ENCODE measurements at regions not wholly inside any gene's neighbourhood (a gene's known extent, or its start where the extent isn't known, plus 50 kb on each side); places are given as distances from the start of the nearest gene placed in this dataset.

DNA sequence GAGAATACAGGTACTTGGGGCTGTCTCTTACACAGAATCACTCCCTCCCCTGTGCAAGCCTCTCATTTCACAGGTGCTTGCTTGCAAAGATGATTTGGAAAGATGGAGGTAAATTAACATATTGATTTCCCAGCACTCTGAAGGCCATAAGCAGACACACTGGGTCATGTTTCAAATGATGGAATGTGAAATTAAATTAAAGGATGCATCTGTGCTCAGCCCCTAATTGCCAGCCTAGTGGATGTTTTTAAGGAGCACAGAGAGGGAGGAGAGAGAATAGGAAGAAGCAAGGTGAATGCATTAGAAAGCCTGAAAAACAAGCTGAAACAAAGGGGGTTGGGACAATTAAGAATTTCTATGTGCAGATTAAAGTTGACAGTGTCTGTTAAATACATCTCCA lies 96.1 kb upstream of the GRIP1 start:
- Histone ChIP-seq H3K4me3 (no peak overlapping the region), H3K9me3 (no peaks in the 10 kb centered on the region), H3K27ac (no peak overlapping the region), H3K36me3 (no peaks in the 10 kb centered on the region), H3K4me1 (no peaks in the 10 kb centered on the region), H3K27me3 (no peaks in the 10 kb centered on the region)
- TF ChIP-seq POLR2A (IDR thresholded peaks at IDR 0.05): no peak
- TF ChIP-seq, protein P1, sequence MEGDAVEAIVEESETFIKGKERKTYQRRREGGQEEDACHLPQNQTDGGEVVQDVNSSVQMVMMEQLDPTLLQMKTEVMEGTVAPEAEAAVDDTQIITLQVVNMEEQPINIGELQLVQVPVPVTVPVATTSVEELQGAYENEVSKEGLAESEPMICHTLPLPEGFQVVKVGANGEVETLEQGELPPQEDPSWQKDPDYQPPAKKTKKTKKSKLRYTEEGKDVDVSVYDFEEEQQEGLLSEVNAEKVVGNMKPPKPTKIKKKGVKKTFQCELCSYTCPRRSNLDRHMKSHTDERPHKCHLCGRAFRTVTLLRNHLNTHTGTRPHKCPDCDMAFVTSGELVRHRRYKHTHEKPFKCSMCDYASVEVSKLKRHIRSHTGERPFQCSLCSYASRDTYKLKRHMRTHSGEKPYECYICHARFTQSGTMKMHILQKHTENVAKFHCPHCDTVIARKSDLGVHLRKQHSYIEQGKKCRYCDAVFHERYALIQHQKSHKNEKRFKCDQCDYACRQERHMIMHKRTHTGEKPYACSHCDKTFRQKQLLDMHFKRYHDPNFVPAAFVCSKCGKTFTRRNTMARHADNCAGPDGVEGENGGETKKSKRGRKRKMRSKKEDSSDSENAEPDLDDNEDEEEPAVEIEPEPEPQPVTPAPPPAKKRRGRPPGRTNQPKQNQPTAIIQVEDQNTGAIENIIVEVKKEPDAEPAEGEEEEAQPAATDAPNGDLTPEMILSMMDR (IDR thresholded peaks at IDR 0.05): no peak
- intact Hi-C loops (cut with DNase I): no loop called here
- no peak for DNase-seq

DNA sequence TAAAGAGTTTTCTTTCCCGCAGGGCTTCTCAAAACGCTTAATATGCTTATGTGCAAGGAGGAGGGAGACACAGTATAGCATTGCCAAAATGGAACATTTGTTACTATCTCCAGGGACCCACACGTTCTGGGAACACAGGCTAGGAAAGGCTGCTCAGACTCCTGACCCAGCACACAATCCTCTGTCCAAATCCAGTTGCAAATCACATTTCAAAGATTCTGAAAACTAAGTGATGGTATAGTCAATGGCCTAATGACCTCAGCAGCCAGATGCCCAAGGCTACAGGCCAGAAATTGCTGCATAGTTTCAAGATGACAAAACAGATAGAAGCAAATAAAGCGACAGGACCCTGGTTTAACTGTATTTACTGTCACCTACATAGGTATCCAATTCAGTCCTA lies 97.0 kb upstream of the GRIP1 start:
- DNase-seq: no peak
- intact Hi-C loops (cut with DNase I): no loop called here
- 61 to 85% methylated on average over 4 of the region's 4 CpGs for WGBS, 2 donors
- no peaks in the 10 kb centered on the region for H3K27me3 ChIP-seq
- no peak overlapping the region for H3K4me3 ChIP-seq
- H3K4me1 ChIP-seq: no peaks in the 10 kb centered on the region
- no peaks in the 10 kb centered on the region for H3K9me3 ChIP-seq
- TF ChIP-seq POLR2A (IDR thresholded peaks at IDR 0.05): no peak
- TF ChIP-seq, protein P1 (IDR thresholded peaks at IDR 0.05): no peak
- H3K36me3 ChIP-seq: no peaks in the 10 kb centered on the region
- no peak overlapping the region for H3K27ac ChIP-seq

DNA sequence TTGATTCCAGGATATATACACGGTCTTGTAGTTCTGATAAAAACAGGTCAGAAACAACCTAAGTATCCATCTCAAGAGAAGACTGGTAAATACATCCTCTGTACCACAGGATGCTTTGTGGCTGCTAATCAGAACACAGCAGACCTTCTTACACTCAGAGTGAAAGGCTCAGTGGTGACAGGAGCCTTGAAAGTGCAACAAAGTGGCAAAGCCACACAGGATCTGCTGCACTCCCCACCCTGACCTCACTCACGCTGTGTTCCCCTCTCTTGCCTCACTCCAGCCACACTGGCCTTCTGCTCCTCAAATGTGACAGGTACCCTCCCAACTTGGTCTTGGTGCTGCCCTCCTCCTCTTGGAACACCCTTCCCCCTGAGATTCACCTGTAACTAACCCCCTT lies 98.1 kb upstream of the GRIP1 start:
- WGBS, 2 donors: 56 to 60% methylated on average over 2 of the region's 2 CpGs
- Histone ChIP-seq H3K4me3 (no peak overlapping the region), H3K27me3 (no peaks in the 10 kb centered on the region), H3K27ac (no peak overlapping the region), H3K36me3 (no peaks in the 10 kb centered on the region), H3K9me3 (no peaks in the 10 kb centered on the region), H3K4me1 (no peaks in the 10 kb centered on the region)
- no peak for DNase-seq
- no peak for TF ChIP-seq POLR2A (IDR thresholded peaks at IDR 0.05)
- TF ChIP-seq, protein P1 (IDR thresholded peaks at IDR 0.05): no peak
- intact Hi-C loops (cut with DNase I): no loop called here

DNA sequence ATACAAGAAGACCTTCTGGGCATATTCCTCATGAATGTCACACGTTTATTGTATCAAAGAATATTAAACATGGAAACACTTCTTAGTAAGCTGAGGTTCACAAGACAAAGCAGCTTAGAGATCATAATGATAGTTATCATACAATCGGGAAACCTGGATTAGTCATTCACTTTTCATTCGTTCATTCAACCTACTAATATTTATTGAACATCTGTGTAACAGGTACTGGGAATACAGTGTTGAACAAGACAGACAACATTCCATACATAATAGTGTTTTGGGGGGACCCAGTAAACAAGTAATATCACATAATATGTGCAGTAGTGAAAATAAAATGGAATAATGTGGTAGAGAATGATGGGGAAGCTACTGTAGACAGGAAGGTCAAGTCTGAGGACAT lies 100.6 kb upstream of the GRIP1 start:
- Histone ChIP-seq H3K9me3 (no peaks in the 10 kb centered on the region), H3K27me3 (no peaks in the 10 kb centered on the region), H3K4me3 (no peak overlapping the region), H3K27ac (no peak overlapping the region), H3K4me1 (no peaks in the 10 kb centered on the region), H3K36me3 (no peaks in the 10 kb centered on the region)
- TF ChIP-seq, protein P1 (IDR thresholded peaks at IDR 0.05): no peak
- no peak for TF ChIP-seq POLR2A (IDR thresholded peaks at IDR 0.05)
- WGBS, 2 donors: 62 to 84% methylated on average over 3 of the region's 3 CpGs
- DNase-seq: no peak
- intact Hi-C loops (cut with DNase I): no loop called here

DNA sequence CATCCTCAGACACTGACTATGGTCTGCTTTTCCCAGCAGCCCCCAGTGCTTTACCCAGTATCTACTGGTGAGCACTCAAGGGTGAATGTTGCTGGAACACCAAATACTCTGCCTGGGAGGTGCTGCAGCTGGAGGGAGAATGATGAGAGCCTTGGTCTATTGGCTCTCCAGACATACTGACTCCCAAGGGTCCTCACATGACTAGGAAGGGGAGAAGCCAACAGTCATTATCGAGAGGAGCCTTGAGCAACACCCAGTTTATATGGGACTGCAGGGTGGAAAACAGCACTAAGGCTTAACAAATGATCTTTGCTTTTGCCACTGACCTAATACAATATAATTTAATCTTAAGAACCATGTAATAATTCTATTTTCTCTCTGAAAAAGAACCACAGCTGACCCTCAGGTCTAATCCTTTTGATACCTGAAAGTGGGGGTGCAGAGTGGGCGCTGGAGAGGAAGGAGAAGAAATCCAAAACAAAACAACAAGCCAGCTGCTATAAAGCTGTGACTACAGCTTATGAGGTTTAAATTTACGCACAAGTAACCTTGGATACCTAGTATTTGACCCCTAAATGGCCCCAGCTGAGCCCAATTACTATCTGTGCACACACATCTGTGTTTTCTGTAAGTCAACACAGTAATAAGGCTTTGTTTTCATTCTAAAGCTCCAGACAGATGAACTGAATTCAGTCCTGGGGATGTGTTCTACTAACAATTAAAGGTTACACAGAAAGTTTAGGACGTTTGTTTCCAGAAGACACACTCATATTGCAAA lies 107.8 kb upstream of the GRIP1 start:
- Histone ChIP-seq H3K27ac (no peak overlapping the region), H3K4me3 (no peak overlapping the region), H3K36me3 (no peaks in the 10 kb centered on the region), H3K27me3 (no peaks in the 10 kb centered on the region), H3K4me1 (no peaks in the 10 kb centered on the region), H3K9me3 (no peaks in the 10 kb centered on the region)
- WGBS, 2 donors: 71 to 73% methylated on average over 4 of the region's 4 CpGs
- TF ChIP-seq, protein P1 (IDR thresholded peaks at IDR 0.05): no peak
- TF ChIP-seq POLR2A (IDR thresholded peaks at IDR 0.05): no peak
- DNase-seq: no peak
- intact Hi-C loops (cut with DNase I): no loop called here
